K562 (cell line): ENCODE measurements at regions not wholly inside any gene's neighbourhood (a gene's known extent, or its start where the extent isn't known, plus 50 kb on each side); places are given as distances from the start of the nearest gene placed in this dataset.

ENCODE experiments used
- ATAC-seq: fragments of 200-7000 bp; cut with Tn5 transposase; 3 replicates; pipeline ENCODE4 v1.9.1; 2020; ENCODE audit warnings: moderate library complexity
- BruUV-seq: library from RNA; stranded (reverse); fragments of 400-500 nt; replicated peaks from 2 replicates; lab custom pipeline; 2021; lab: Mats Ljungman, UMichigan
- CTCF ChIA-PET: fragments of 300-600 bp; formaldehyde crosslinking; extraction: SDS; loops from one replicate; lab custom pipeline; 2021; ENCODE audit warnings: low intra/inter-chr PET ratio; lab: Yijun Ruan, JAX
- POLR2A ChIA-PET: fragments of 300-600, 350-650 bp; sonication (Branson Sonifier 250); formaldehyde crosslinking; extraction: SDS; loops from one replicate; lab custom pipeline; 2021; ENCODE audit warnings: antibody characterized with exemption, inconsistent platforms; lab: Yijun Ruan, JAX
- DNase-seq, 4 experiments: peaks; one replicate each; pipeline versions ENCODE4 v3.0.0 to v3.0.0-alpha.2; 2011 to 2018; ENCODE audit warnings: low spot score in 3 of 4, mixed read lengths in 3 of 4; ENCODE audit errors: extremely low read depth in 1 of 4
- FAIRE-seq: peaks from 2 replicates; lab custom pipeline; 2011; peaks lifted over from hg19 to GRCh38; lab: Jason Lieb, UNC
- H2AFZ ChIP-seq: 2 replicates; pipeline ENCODE4 v1.6.0; 2011; ENCODE audit warnings: low read depth, low read length, control low read depth, inconsistent platforms
- H3K27ac ChIP-seq: fragments of 200-600 bp; 3 replicates; pipeline ENCODE4 v1.8.0; 2011; ENCODE audit warnings: low read depth, mild to moderate bottlenecking, control low read depth, inconsistent platforms, low read length, moderate library complexity, mixed read lengths; ENCODE audit errors: extremely low read depth
- H3K27me3 ChIP-seq, 2 experiments: fragments of 300-600 bp in 1 of 2; 2 replicates in 1 of 2; 3 replicates in 1 of 2; pipeline versions ENCODE4 v1.6.0 to v1.8.0; 2011; ENCODE audit warnings: inconsistent platforms in 2 of 2, low read length in 2 of 2, mild to moderate bottlenecking in 1 of 2, mixed read lengths in 1 of 2, moderate library complexity in 1 of 2; ENCODE audit not compliant: control insufficient read depth in 2 of 2, insufficient read depth in 2 of 2
- H3K36me3 ChIP-seq: fragments of 300-600 bp; 3 replicates; pipeline ENCODE4 v1.8.0; 2011; ENCODE audit warnings: mild to moderate bottlenecking, low read length, inconsistent platforms; ENCODE audit not compliant: control insufficient read depth, insufficient read depth
- H3K4me1 ChIP-seq, 2 experiments: fragments of 200-600 bp in 1 of 2; replicated peaks in 1 of 2; 2 replicates in 1 of 2; 3 replicates in 1 of 2; pipeline versions ENCODE4 v1.5.1 to v1.8.0; 2011; ENCODE audit warnings: inconsistent platforms in 2 of 2, low read length in 2 of 2, mild to moderate bottlenecking in 1 of 2, mixed read lengths in 1 of 2, moderate library complexity in 1 of 2; ENCODE audit not compliant: control insufficient read depth in 2 of 2, insufficient read depth in 2 of 2
- H3K4me2 ChIP-seq: 2 replicates; pipeline ENCODE4 v1.6.1; 2011; ENCODE audit warnings: low read length, control low read depth, inconsistent platforms, mixed read lengths; ENCODE audit not compliant: insufficient read depth
- H3K4me3 ChIP-seq: fragments of 200-600 bp; sonication (generic), shearing (Covaris generic); 2 replicates; pipeline ENCODE4 v1.5.1; 2016; ENCODE audit warnings: control low read depth, inconsistent platforms
- H3K79me2 ChIP-seq: fragments of 200-600 bp; 3 replicates; pipeline ENCODE4 v1.8.0; 2011; ENCODE audit warnings: low read length, inconsistent platforms; ENCODE audit not compliant: control insufficient read depth, insufficient read depth
- H3K9ac ChIP-seq, 2 experiments: 2 replicates each; pipeline versions ENCODE4 v1.6.0 to v1.6.1; 2011; ENCODE audit warnings: low read depth in 2 of 2, low read length in 2 of 2, control low read depth in 1 of 2, inconsistent platforms in 1 of 2, mild to moderate bottlenecking in 1 of 2, mixed read lengths in 1 of 2; ENCODE audit not compliant: insufficient read depth in 1 of 2
- H3K9me1 ChIP-seq: one replicate; pipeline ENCODE4 v1.6.0; 2011; ENCODE audit warnings: inconsistent platforms, mild to moderate bottlenecking, low read length, moderate library complexity; ENCODE audit not compliant: control insufficient read depth, insufficient read depth
- H3K9me3 ChIP-seq: replicated peaks from 2 replicates; pipeline ENCODE4 v1.5.1; 2011; ENCODE audit warnings: low read depth, low read length, inconsistent platforms; ENCODE audit not compliant: control insufficient read depth, insufficient read depth
- H4K20me1 ChIP-seq: replicated peaks from 2 replicates; pipeline ENCODE4 v1.6.1; 2011; ENCODE audit warnings: low read length, inconsistent platforms, mixed read lengths; ENCODE audit not compliant: control insufficient read depth, insufficient read depth
- CBX1 ChIP-seq: sonication (generic); IDR thresholded peaks from 2 replicates; pipeline ENCODE4 v1.6.1; 2016; ENCODE audit warnings: antibody characterized with exemption, low read depth, mild to moderate bottlenecking
- ETV5 ChIP-seq: sonication (generic); formaldehyde crosslinking; IDR thresholded peaks from 2 replicates; pipeline ENCODE4 v1.4.0; 2020; ENCODE audit warnings: low read depth, mild to moderate bottlenecking, missing genetic modification reagents
- KAT7 ChIP-seq: sonication (generic); formaldehyde crosslinking; IDR thresholded peaks from 2 replicates; pipeline ENCODE4 v1.8.0; 2022; ENCODE audit warnings: missing genetic modification reagents, mild to moderate bottlenecking, borderline replicate concordance
- KLF10 ChIP-seq: fragments of 250-450 bp; sonication (Bioruptor Pico); IDR thresholded peaks from 2 replicates; pipeline ENCODE4 v1.6.1; 2021; ENCODE audit warnings: matching md5 sums
- NFE2L1 ChIP-seq: fragments of 450-650 bp; IDR thresholded peaks from 2 replicates; pipeline ENCODE4 v1.6.1; 2016; ENCODE audit warnings: missing genetic modification characterization, low read depth, mild to moderate bottlenecking, missing compliant biosample characterization, moderate library complexity, borderline replicate concordance
- PML ChIP-seq: IDR thresholded peaks from 2 replicates; pipeline ENCODE4 v1.6.1; 2012; ENCODE audit warnings: low read length, inconsistent platforms
- POLR2AphosphoS5 ChIP-seq: IDR thresholded peaks from 2 replicates; pipeline ENCODE4 v1.6.1; 2011; ENCODE audit warnings: mild to moderate bottlenecking, low read depth, low read length, moderate library complexity; ENCODE audit not compliant: control insufficient read depth, insufficient read depth
- SP2 ChIP-seq: IDR thresholded peaks from 2 replicates; pipeline ENCODE4 v1.6.1; 2011; ENCODE audit warnings: mild to moderate bottlenecking, low read depth, low read length, moderate library complexity; ENCODE audit not compliant: poor library complexity, severe bottlenecking; ENCODE audit errors: extremely low read depth
- ZFPM2 ChIP-seq: fragments of 250-450 bp; sonication (Bioruptor Pico); IDR thresholded peaks from 2 replicates; pipeline ENCODE4 v1.5.1; 2022; ENCODE audit warnings: mild to moderate bottlenecking
- ZNF586 ChIP-seq: fragments of 450-650 bp; formaldehyde crosslinking; conservative IDR thresholded peaks from 2 replicates; pipeline ENCODE4 v1.4.0; 2020; ENCODE audit warnings: mild to moderate bottlenecking, moderate library complexity
- WGBS: fragments of 100-300 bp; shearing (Covaris generic); methylation state at CpG from one replicate; pipeline ENCODE4 v1.1.6; 2016; ENCODE audit warnings: low coverage, mixed read lengths; ENCODE audit not compliant: insufficient coverage; ENCODE audit errors: missing lambda C conversion rate; 5-methylcytosine and 5-hydroxymethylcytosine counted together
- in situ Hi-C: fragments of 300-500 bp; cut with MboI; formaldehyde crosslinking; loops from 4 replicates; pipeline ENCODE4 v1.15.0; 2018; ENCODE audit warnings: inconsistent platforms, mixed read lengths
- intact Hi-C: fragments of 100-400 bp; cut with micrococcal nuclease; formaldehyde crosslinking; loops from 2 replicates; pipeline ENCODE4 v1.14.2; 2022
- TF ChIP-seq, protein P1 (sequence below): fragments of 450-650 bp; formaldehyde crosslinking; IDR thresholded peaks from 2 replicates; pipeline ENCODE4 v1.4.0; 2020; ENCODE audit warnings: mild to moderate bottlenecking, moderate library complexity
- TF ChIP-seq, protein P2 (sequence below): IDR thresholded peaks from 2 replicates; pipeline ENCODE4 v1.6.1; 2011; ENCODE audit warnings: borderline replicate concordance, low read depth, mild to moderate bottlenecking, moderate library complexity, low read length; ENCODE audit not compliant: insufficient read depth, poor library complexity, severe bottlenecking

DNA sequence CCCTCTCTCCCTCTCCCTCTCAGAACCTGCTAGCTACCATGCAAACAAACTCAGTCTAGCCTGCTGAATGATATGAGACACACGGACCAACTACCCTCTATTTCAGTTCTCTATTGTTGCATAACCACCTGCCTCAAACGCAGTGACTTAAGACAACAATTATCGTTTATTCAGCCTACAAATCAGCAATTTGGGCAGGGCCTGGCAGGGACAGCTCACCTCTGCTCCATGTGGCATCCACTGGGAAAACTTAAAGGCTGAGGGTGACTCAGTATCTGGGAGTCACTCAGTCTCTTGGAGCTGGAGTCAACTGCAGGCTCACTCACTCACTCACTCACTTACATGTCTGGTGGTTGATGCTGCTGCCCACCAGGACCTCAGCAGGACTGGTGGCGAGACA is 121.3 kb downstream of the SEC16B start:
- H3K27ac ChIP-seq: no peak overlapping the region
- ATAC-seq (no peak), FAIRE-seq (no peak), DNase-seq (no peak)
- no peak overlapping the region for H3K9ac ChIP-seq
- no peaks in the 10 kb centered on the region for H4K20me1 ChIP-seq
- no peaks in the 10 kb centered on the region for H3K79me2 ChIP-seq
- H3K9me3 ChIP-seq: no peaks in the 10 kb centered on the region; the same call in 1 of the 2 replicates
- ChIA-PET POLR2A (no interaction called here), CTCF (no interaction called here)
- H3K27me3 ChIP-seq: no peaks in the 10 kb centered on the region
- H2AFZ ChIP-seq: no peak overlapping the region
- no peak overlapping the region for H3K4me2 ChIP-seq
- in situ Hi-C loops: no loop called here
- no peaks in the 10 kb centered on the region for H3K36me3 ChIP-seq
- no TSS peak for BruUV-seq
- TF ChIP-seq ZNF586 (CRISPR knock-in tag): no peak
- TF ChIP-seq KLF10: no peak
- TF ChIP-seq, protein P1, sequence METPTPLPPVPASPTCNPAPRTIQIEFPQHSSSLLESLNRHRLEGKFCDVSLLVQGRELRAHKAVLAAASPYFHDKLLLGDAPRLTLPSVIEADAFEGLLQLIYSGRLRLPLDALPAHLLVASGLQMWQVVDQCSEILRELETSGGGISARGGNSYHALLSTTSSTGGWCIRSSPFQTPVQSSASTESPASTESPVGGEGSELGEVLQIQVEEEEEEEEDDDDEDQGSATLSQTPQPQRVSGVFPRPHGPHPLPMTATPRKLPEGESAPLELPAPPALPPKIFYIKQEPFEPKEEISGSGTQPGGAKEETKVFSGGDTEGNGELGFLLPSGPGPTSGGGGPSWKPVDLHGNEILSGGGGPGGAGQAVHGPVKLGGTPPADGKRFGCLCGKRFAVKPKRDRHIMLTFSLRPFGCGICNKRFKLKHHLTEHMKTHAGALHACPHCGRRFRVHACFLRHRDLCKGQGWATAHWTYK (CRISPR knock-in tag): no peak
- no peak for TF ChIP-seq ZFPM2 (CRISPR knock-in tag)
- TF ChIP-seq, protein P2, sequence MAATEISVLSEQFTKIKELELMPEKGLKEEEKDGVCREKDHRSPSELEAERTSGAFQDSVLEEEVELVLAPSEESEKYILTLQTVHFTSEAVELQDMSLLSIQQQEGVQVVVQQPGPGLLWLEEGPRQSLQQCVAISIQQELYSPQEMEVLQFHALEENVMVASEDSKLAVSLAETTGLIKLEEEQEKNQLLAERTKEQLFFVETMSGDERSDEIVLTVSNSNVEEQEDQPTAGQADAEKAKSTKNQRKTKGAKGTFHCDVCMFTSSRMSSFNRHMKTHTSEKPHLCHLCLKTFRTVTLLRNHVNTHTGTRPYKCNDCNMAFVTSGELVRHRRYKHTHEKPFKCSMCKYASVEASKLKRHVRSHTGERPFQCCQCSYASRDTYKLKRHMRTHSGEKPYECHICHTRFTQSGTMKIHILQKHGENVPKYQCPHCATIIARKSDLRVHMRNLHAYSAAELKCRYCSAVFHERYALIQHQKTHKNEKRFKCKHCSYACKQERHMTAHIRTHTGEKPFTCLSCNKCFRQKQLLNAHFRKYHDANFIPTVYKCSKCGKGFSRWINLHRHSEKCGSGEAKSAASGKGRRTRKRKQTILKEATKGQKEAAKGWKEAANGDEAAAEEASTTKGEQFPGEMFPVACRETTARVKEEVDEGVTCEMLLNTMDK: no peak
- no peak for TF ChIP-seq CBX1
- no peak for TF ChIP-seq ETV5
- TF ChIP-seq POLR2AphosphoS5: no peak
- no peak for TF ChIP-seq SP2
- no peak for TF ChIP-seq PML
- no peak for TF ChIP-seq KAT7 (CRISPR knock-in tag)
- no peak for TF ChIP-seq NFE2L1 (tag)
- WGBS: 2% methylated on average over 4 of the region's 4 CpGs
- no peaks in the 10 kb centered on the region for H3K4me1 ChIP-seq
- H3K4me3 ChIP-seq: no peak overlapping the region
- H3K9me1 ChIP-seq: no peaks in the 10 kb centered on the region
- intact Hi-C loops: no loop called here
